HCT116 (cell line): ENCODE measurements at regions not wholly inside any gene's neighbourhood (a gene's known extent, or its start where the extent isn't known, plus 50 kb on each side); places are given as distances from the start of the nearest gene placed in this dataset.
A peak's percentile ranks its signal among the peaks of the same experiment; 100 is the strongest.

Experiments used
- ATAC-seq: fragments of 200-7000 bp; cut with Tn5 transposase; 2 replicates; pipeline ENCODE4 v1.9.1; 2020; ENCODE audit warnings: mild to moderate bottlenecking, moderate library complexity
- BruUV-seq: library from RNA; stranded (reverse); fragments of 400-500 nt; replicated peaks from 2 replicates; lab custom pipeline; 2021; lab: Mats Ljungman, UMichigan
- CTCF ChIA-PET: fragments of 300-600 bp; sonication (Branson Sonifier 250); formaldehyde crosslinking; loops from one replicate; lab custom pipeline; 2021; ENCODE audit warnings: antibody characterized with exemption; lab: Charles Lee
- POLR2A ChIA-PET: fragments of 300-600, 350-600 bp; sonication (Branson Sonifier 250); formaldehyde crosslinking; loops from one replicate; lab custom pipeline; 2021; ENCODE audit warnings: antibody characterized with exemption; lab: Charles Lee
- RAD21 ChIA-PET, 2 experiments: fragments of 300-600 bp; sonication (Branson Sonifier 250); formaldehyde crosslinking; loops; one replicate each; lab custom pipeline; 2023; ENCODE audit warnings: low total read pairs in 2 of 2; ENCODE audit not compliant: uncharacterized antibody in 2 of 2, unreplicated experiment in 2 of 2, low non-redundant PET in 1 of 2; lab: Charles Lee
- DNase-seq: peaks from one replicate; pipeline ENCODE4 v3.0.0-alpha.2; 2010; ENCODE audit warnings: low read depth, low spot score
- H2AFZ ChIP-seq: fragments of 200-600 bp; shearing (Covaris generic), sonication (generic); 2 replicates; pipeline ENCODE4 v1.6.1; 2017; ENCODE audit warnings: low read depth, mixed run types, mixed read lengths, antibody characterized with exemption, low read length; ENCODE audit not compliant: poor library complexity, severe bottlenecking
- H3K27ac ChIP-seq: 2 replicates; pipeline ENCODE4 v1.5.1; 2012; ENCODE audit warnings: low read depth, low read length
- H3K27me3 ChIP-seq: fragments of 200-600 bp; sonication (generic); 2 replicates; pipeline ENCODE4 v1.6.1; 2016; ENCODE audit warnings: mixed run types, low read length, mixed read lengths; ENCODE audit not compliant: insufficient read depth
- H3K36me3 ChIP-seq, 2 experiments: fragments of 200-500 bp in 1 of 2; fragments of 200-600 bp in 1 of 2; sonication (Bioruptor generic) in 1 of 2; sonication (generic) in 1 of 2; 2 replicates each; pipeline versions ENCODE4 v1.5.1 to v1.6.1; 2014 to 2016; ENCODE audit warnings: low read length in 2 of 2, inconsistent platforms in 1 of 2, mixed read lengths in 1 of 2, mixed run types in 1 of 2; ENCODE audit not compliant: insufficient read depth in 2 of 2, control insufficient read depth in 1 of 2
- H3K4me1 ChIP-seq, 2 experiments: fragments of 200-600 bp in 1 of 2; sonication (generic) in 1 of 2; 2 replicates each; pipeline versions ENCODE4 v1.5.1 to v1.6.1; 2012 to 2017; ENCODE audit warnings: low read length in 2 of 2, inconsistent platforms in 1 of 2, mild to moderate bottlenecking in 1 of 2, mixed read lengths in 1 of 2, mixed run types in 1 of 2, moderate library complexity in 1 of 2; ENCODE audit not compliant: insufficient read depth in 2 of 2, control insufficient read depth in 1 of 2
- H3K4me2 ChIP-seq: fragments of 200-600 bp; sonication (generic); 2 replicates; pipeline ENCODE4 v1.6.1; 2017; ENCODE audit warnings: mixed run types, low read length, mixed read lengths
- H3K4me3 ChIP-seq, 2 experiments: fragments of 200-600 bp in 1 of 2; sonication (generic) in 1 of 2; replicated peaks in 1 of 2; 2 replicates each; pipeline ENCODE4 v1.5.1; 2011 to 2016; ENCODE audit warnings: low read length in 2 of 2, control low read depth in 1 of 2, low read depth in 1 of 2, mild to moderate bottlenecking in 1 of 2, mixed read lengths in 1 of 2, mixed run types in 1 of 2
- H3K79me2 ChIP-seq: fragments of 200-600 bp; sonication (generic); 2 replicates; pipeline ENCODE4 v1.6.1; 2017; ENCODE audit warnings: mild to moderate bottlenecking, mixed run types, low read length, moderate library complexity, mixed read lengths; ENCODE audit not compliant: insufficient read depth
- H3K9ac ChIP-seq: fragments of 200-600 bp; sonication (generic); 2 replicates; pipeline ENCODE4 v1.6.1; 2016; ENCODE audit warnings: low read length, mixed read lengths
- H3K9me2 ChIP-seq: fragments of 200-600 bp; sonication (generic), shearing (Covaris generic); 2 replicates; pipeline ENCODE4 v1.6.1; 2017; ENCODE audit warnings: mixed run types, mild to moderate bottlenecking, moderate library complexity; ENCODE audit not compliant: insufficient read depth
- H3K9me3 ChIP-seq, 2 experiments: fragments of 200-500 bp in 1 of 2; fragments of 200-600 bp in 1 of 2; sonication (Bioruptor generic) in 1 of 2; sonication (generic) in 1 of 2; 2 replicates each; pipeline ENCODE4 v1.6.1; 2014 to 2017; ENCODE audit warnings: low read length in 2 of 2, mixed read lengths in 2 of 2, inconsistent platforms in 1 of 2, low read depth in 1 of 2, mild to moderate bottlenecking in 1 of 2, mixed run types in 1 of 2, moderate library complexity in 1 of 2; ENCODE audit not compliant: control insufficient read depth in 1 of 2, insufficient read depth in 1 of 2
- H4K20me1 ChIP-seq: fragments of 200-600 bp; sonication (generic), shearing (Covaris generic); 2 replicates; pipeline ENCODE4 v1.6.1; 2017; ENCODE audit warnings: mixed run types, mild to moderate bottlenecking, moderate library complexity; ENCODE audit not compliant: insufficient read depth
- CEBPB ChIP-seq: IDR thresholded peaks from 2 replicates; pipeline ENCODE4 v1.6.1; 2012; ENCODE audit warnings: low read depth
- EZH2phosphoT487 ChIP-seq: fragments of 200-600 bp; IDR thresholded peaks from 2 replicates; pipeline ENCODE4 v1.6.1; 2018; ENCODE audit warnings: antibody characterized with exemption, borderline replicate concordance
- FOSL1 ChIP-seq: IDR thresholded peaks from 2 replicates; pipeline ENCODE4 v1.6.1; 2012; ENCODE audit warnings: low read depth
- RAD21 ChIP-seq: IDR thresholded peaks from 2 replicates; pipeline ENCODE4 v1.6.1; 2012; ENCODE audit warnings: low read depth, mild to moderate bottlenecking
- SP1 ChIP-seq: IDR thresholded peaks from 2 replicates; pipeline ENCODE4 v1.6.1; 2012; ENCODE audit warnings: low read depth
- SRF ChIP-seq: IDR thresholded peaks from 2 replicates; pipeline ENCODE4 v1.6.1; 2012; ENCODE audit warnings: low read depth
- intact Hi-C: fragments of 100-400 bp; cut with micrococcal nuclease; formaldehyde crosslinking; loops from 2 replicates; pipeline ENCODE4 v1.10.0; 2022
- TF ChIP-seq, protein P1 (sequence below): IDR thresholded peaks from 2 replicates; pipeline ENCODE4 v1.6.1; 2012
- TF ChIP-seq, protein P2 (sequence below), 3 experiments: fragments of 200-600 bp in 1 of 3; sonication (generic) in 1 of 3; IDR thresholded peaks in 2 of 3; conservative IDR thresholded peaks in 1 of 3; 2 replicates each; pipeline ENCODE4 v1.5.1; 2012 to 2017; ENCODE audit warnings: low read depth in 2 of 3, low read length in 2 of 3, antibody characterized with exemption in 1 of 3, borderline replicate concordance in 1 of 3, control low read depth in 1 of 3, mild to moderate bottlenecking in 1 of 3, mixed read lengths in 1 of 3, mixed run types in 1 of 3, moderate library complexity in 1 of 3; ENCODE audit not compliant: insufficient read depth in 1 of 3
- TF ChIP-seq, protein P3 (sequence below): IDR thresholded peaks from 2 replicates; pipeline ENCODE4 v1.6.1; 2012

DNA sequence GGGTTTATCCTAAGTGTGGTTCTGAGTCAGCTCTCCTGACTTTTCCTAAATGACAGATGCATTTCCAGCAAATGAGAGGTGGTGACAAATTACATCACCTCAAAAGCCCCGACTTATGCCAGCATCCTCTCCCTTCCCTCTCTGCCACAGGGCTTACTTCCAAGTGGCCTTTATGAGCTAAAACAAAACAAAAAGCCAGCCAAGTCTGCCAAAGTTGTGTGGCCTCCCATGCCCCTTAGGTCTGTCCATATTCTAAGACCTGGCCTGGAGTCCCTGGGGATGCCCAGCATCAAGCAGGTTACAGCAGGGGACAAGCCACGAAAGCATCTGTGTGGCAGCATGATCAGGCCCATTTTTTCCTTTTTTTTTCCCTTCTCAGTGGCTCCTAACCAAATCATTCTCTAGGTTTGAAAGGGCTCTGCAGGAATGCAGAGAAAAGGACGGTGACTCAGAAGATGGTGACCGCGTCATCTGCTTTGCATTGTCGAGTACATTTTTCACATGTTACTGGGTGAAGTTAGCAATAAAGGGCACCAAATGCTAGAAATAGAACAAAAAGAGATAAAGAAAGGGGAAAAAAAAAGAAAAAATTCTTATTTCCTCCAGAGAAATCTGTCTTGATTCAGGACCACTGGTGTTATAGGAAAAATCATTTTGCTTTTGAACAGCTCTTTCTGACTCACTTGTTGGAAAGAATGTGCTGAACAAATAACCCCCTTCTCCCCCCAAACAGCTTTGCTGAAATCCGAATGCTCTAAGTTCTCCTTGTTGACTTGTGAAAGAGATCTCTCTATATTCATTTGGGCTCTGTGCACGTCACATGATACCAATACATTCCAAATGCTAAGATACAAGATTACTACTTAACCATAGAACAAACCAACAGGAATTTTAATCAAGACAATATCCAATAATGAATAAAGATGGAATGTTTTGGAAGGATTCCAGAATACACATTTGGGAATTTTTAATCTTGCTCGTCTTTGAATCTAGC is 178.7 kb downstream of the EN1 start:
- POLR2A ChIA-PET, result no interaction called here
- Histone ChIP-seq H3K4me2 (peak overlapping the region; percentile 52), H3K9me3 (no peaks in the 10 kb centered on the region), H3K9ac (no peak overlapping the region), H4K20me1 (no peaks in the 10 kb centered on the region), H3K27ac (no peak overlapping the region), H2AFZ (peak overlapping the region; percentile 72), H3K36me3 (no peaks in the 10 kb centered on the region), H3K79me2 (no peaks in the 10 kb centered on the region), H3K9me2 (no peaks in the 10 kb centered on the region), H3K4me3 (0 out of 4 replicates have a peak overlapping the region, but pooled peaks of 1 of the 2 experiments have one; percentile 9), H3K27me3 (no peaks in the 10 kb centered on the region), H3K4me1 (peaks cover 2 to 23% of the 10 kb centered on the region in 2 experiments; a peak in 2 of 4 replicates)
- no TSS peak for BruUV-seq
- DNase-seq (peak; percentile 16), ATAC-seq (peak; percentile 70)
- RAD21 ChIA-PET, result no interaction called here
- peak; percentile 10; the same call in 1 of the 2 replicates for TF ChIP-seq FOSL1
- TF ChIP-seq CEBPB, result no peak
- CTCF ChIA-PET, result no interaction called here
- intact Hi-C loops, result no loop called here

DNA sequence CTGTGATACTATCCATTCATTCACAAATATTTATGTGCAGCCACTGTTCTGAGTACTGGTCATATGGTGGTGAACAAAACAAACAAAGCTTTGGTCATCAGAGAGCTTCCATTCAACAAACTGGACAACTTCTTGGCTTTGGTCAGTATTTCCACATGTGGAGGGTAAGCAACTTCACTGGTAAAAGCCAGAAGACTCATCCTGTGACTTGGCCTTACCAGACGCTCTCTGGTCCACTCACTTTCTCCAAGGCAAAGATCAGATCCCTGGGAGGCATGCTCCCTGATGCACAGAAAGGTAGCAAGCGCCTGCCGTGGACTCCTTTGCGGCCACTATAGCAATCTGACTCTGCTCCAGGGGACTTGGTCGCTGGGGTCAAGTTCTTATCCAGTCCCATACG is 179.5 kb downstream of the EN1 start:
- Histone ChIP-seq H3K9me2 (no peaks in the 10 kb centered on the region), H3K9me3 (no peaks in the 10 kb centered on the region), H3K4me2 (peak overlapping the region; percentile 52), H3K36me3 (no peaks in the 10 kb centered on the region), H3K4me3 (no peak overlapping the region), H4K20me1 (no peaks in the 10 kb centered on the region), H2AFZ (no peak overlapping the region), H3K9ac (no peak overlapping the region), H3K27ac (no peak overlapping the region), H3K27me3 (no peaks in the 10 kb centered on the region), H3K4me1 (peaks cover 2 to 23% of the 10 kb centered on the region in 2 experiments; a peak in 2 of 4 replicates)
- ChIA-PET RAD21 (no interaction called here), POLR2A (no interaction called here), CTCF (no interaction called here)
- ATAC-seq, result 0 out of 2 replicates have a peak, but pooled peaks have one; percentile 11
- intact Hi-C loops, result no loop called here
- TF ChIP-seq, protein P1, sequence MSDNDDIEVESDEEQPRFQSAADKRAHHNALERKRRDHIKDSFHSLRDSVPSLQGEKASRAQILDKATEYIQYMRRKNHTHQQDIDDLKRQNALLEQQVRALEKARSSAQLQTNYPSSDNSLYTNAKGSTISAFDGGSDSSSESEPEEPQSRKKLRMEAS, result no peak
- TF ChIP-seq SP1 (no peak), EZH2phosphoT487 (no peak), RAD21 (no peak), SRF (no peak)
- TF ChIP-seq, protein P2, sequence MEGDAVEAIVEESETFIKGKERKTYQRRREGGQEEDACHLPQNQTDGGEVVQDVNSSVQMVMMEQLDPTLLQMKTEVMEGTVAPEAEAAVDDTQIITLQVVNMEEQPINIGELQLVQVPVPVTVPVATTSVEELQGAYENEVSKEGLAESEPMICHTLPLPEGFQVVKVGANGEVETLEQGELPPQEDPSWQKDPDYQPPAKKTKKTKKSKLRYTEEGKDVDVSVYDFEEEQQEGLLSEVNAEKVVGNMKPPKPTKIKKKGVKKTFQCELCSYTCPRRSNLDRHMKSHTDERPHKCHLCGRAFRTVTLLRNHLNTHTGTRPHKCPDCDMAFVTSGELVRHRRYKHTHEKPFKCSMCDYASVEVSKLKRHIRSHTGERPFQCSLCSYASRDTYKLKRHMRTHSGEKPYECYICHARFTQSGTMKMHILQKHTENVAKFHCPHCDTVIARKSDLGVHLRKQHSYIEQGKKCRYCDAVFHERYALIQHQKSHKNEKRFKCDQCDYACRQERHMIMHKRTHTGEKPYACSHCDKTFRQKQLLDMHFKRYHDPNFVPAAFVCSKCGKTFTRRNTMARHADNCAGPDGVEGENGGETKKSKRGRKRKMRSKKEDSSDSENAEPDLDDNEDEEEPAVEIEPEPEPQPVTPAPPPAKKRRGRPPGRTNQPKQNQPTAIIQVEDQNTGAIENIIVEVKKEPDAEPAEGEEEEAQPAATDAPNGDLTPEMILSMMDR (IDR thresholded peaks at IDR 0.05 in 2 of 3, conservative IDR thresholded peaks at IDR 0.05 in 1 of 3; ENCODE audit: borderline replicate concordance in 1 of 3, insufficient read depth in 1 of 3, low read depth in 2 of 3, low read length in 2 of 3), result no peak
- TF ChIP-seq, protein P3, sequence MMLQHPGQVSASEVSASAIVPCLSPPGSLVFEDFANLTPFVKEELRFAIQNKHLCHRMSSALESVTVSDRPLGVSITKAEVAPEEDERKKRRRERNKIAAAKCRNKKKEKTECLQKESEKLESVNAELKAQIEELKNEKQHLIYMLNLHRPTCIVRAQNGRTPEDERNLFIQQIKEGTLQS, result no peak
- TF ChIP-seq, all 23 proteins: peak for 0
- BruUV-seq, result no TSS peak
- no peak for DNase-seq
- no peaks in the 10 kb centered on the region for H3K79me2 ChIP-seq
